ENCODE measurements at regions not wholly inside any gene's neighbourhood (a gene's known extent, or its start where the extent isn't known, plus 50 kb on each side); places are given as distances from the start of the nearest gene placed in this dataset.

DNA sequence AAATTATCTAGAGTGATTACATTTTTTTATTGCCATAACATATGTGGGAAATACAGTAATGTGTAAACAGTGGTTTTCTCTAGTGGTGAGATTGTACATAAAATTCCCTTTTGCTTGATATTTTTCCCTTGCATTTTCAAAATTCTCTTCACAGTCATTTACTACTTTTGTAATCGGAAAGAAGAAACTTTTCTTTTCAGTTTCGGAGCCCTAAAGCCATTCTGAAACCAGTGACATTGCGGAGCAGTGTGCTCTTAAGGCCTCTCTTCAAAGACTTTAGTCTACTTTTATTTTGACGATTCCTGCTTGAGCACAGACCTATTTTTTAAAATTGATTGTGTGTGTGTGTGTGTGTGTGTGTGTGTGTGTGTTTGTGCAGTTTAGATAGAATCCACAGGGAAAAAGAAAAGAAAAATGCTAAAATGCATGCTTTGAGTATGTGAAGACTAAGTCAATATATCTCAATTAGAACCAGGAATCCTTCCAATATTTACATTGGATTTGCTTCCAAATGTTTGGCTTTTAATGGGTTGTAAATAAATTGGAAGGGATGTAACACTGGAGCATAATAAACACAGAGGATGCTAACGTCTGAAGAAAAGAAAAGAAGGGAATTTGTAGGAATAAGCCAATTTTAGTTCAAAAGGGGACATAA, 357.4 kb downstream of the RND3 start:
- Histone ChIP-seq H3K4me2 (ENCODE audit: insufficient read depth, insufficient read length, low read length) (no peak overlapping the region), H2BK12ac (ENCODE audit: insufficient read length, low read depth, low read length) (no peak overlapping the region), H2AK5ac (ENCODE audit: insufficient read length, low read length) (no peak overlapping the region), H3K27me3 (ENCODE audit: insufficient read depth, low read length) (no peaks in the 10 kb centered on the region), H3K9ac (ENCODE audit: extremely low read depth, insufficient read length, low read length) (no peak overlapping the region), H2AFZ (ENCODE audit: low read length) (no peak overlapping the region), H3K27ac (ENCODE audit: insufficient read length, low read depth, low read length) (no peak overlapping the region), H4K91ac (ENCODE audit: insufficient read length, low read depth, low read length) (no peak overlapping the region), H2BK120ac (ENCODE audit: low read depth, low read length, poor library complexity, severe bottlenecking) (no peak overlapping the region), H2BK5ac (ENCODE audit: insufficient read length, low read length) (no peak overlapping the region), H4K20me1 (ENCODE audit: control insufficient read depth, insufficient read depth, insufficient read length) (no peaks in the 10 kb centered on the region), H3K4me1 (ENCODE audit: insufficient read depth, low read length) (no peaks in the 10 kb centered on the region), H3K9me3 (ENCODE audit: control insufficient read depth, low read depth, low read length) (no peaks in the 10 kb centered on the region), H3K14ac (ENCODE audit: insufficient read depth, low read length) (no peak overlapping the region), H2BK20ac (ENCODE audit: low read depth, low read length, poor library complexity, severe bottlenecking) (no peak overlapping the region), H3K23me2 (ENCODE audit: insufficient read length, low read depth, low read length, poor library complexity, severe bottlenecking) (no peaks in the 10 kb centered on the region), H3K4ac (ENCODE audit: low read depth, low read length) (no peak overlapping the region), H3T11ph (ENCODE audit: low read length) (no peak overlapping the region), H4K5ac (ENCODE audit: insufficient read length, low read depth, low read length) (no peak overlapping the region), H3K56ac (ENCODE audit: insufficient read length, low read depth, low read length) (no peak overlapping the region), H4K8ac (replicated peaks; ENCODE audit: insufficient read length, low read depth, low read length) (no peak overlapping the region), H3K23ac (ENCODE audit: insufficient read length, low read depth, low read length) (no peak overlapping the region), H3K79me1 (ENCODE audit: insufficient read depth, low read depth, low read length, poor library complexity, severe bottlenecking) (no peaks in the 10 kb centered on the region), H3K18ac (ENCODE audit: insufficient read length, low read depth, low read length) (no peak overlapping the region), H2BK15ac (ENCODE audit: low read depth, low read length) (no peak overlapping the region), H3K79me2 (ENCODE audit: insufficient read depth, low read length) (no peaks in the 10 kb centered on the region)
- no peak for DNase-seq
- H3K36me3 Mint-ChIP-seq (ENCODE audit: insufficient read depth in 1 of 3, low read depth in 3 of 3), result peaks cover 0 to 7% (median 0%) of the 10 kb centered on the region in 3 experiments; a peak in 3 of 7 replicates
- WGBS (ENCODE audit: extremely low coverage, insufficient read length, low lambda C conversion rate), result no CpG with 5 or more reads among the region's 5 CpGs
- H3K27me3 Mint-ChIP-seq (ENCODE audit: low read depth), result no peaks in the 10 kb centered on the region; the same call in 1 of the 2 replicates
- TF ChIP-seq, protein P1, sequence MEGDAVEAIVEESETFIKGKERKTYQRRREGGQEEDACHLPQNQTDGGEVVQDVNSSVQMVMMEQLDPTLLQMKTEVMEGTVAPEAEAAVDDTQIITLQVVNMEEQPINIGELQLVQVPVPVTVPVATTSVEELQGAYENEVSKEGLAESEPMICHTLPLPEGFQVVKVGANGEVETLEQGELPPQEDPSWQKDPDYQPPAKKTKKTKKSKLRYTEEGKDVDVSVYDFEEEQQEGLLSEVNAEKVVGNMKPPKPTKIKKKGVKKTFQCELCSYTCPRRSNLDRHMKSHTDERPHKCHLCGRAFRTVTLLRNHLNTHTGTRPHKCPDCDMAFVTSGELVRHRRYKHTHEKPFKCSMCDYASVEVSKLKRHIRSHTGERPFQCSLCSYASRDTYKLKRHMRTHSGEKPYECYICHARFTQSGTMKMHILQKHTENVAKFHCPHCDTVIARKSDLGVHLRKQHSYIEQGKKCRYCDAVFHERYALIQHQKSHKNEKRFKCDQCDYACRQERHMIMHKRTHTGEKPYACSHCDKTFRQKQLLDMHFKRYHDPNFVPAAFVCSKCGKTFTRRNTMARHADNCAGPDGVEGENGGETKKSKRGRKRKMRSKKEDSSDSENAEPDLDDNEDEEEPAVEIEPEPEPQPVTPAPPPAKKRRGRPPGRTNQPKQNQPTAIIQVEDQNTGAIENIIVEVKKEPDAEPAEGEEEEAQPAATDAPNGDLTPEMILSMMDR (conservative IDR thresholded peaks at IDR 0.05), result no peak
- no peak overlapping the region for H3K4me3 Mint-ChIP-seq
- peaks cover 5 to 20% of the 10 kb centered on the region in 2 experiments for H3K4me1 Mint-ChIP-seq
- no peak overlapping the region; a peak in 1 of 7 replicates for H3K27ac Mint-ChIP-seq
- H3K9me3 Mint-ChIP-seq, result peaks cover 0 to 6% of the 10 kb centered on the region in 2 experiments; a peak in 3 of 5 replicates
